HT1080 (cell line): ENCODE measurements at regions not wholly inside any gene's neighbourhood (a gene's known extent, or its start where the extent isn't known, plus 50 kb on each side); places are given as distances from the start of the nearest gene placed in this dataset.

Experiments used
- DNase-seq: peaks from one replicate; pipeline ENCODE4 v3.0.0-alpha.2; 2015; ENCODE audit warnings: low read depth

GRCh38 chr4:152029631-152030030 lies 268.8 kb upstream of the GATB start:
- DNase-seq, result no peak

DNA sequence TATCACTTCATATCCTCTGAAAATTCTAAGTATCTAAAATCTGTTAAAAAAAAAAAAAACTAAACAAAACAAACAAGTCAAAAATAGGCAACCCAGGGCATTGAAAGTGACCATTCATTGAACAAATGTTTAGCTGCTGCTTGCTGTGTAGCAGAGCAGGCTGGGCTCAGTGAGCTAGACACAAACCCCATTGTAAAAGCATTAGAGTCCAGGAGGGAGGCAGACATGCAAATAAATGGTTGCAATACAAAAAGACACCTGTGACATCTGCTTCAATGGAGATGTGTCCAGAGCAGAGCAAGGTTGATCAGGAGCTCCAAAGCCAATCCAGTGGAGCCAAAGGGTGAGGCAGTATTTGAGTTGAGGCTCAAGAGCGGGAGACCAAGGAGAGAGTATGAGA lies 267.3 kb upstream of the GATB start:
- DNase-seq, result no peak

DNA sequence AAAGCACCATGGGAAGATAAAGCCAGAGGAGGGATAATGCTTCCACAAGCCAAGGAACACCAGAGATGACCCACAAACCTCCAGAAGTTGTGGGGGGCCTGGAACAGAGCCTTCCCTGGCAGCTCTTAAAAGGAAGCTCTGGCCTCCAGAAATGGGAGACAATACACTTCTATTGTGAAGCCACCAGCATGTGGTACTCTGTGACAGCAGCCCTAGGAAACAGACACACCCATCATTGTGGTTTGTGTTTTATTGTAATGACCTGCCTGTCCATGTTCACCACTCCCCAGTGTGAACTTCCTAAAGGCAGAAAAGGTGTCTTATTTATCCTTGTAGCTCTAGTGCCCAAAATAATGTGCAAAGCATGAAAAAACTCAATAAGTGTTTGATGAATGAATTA lies 264.1 kb upstream of the GATB start:
- no peak for DNase-seq

GRCh38 chr4:152023674-152024073 lies 262.9 kb upstream of the GATB start:
- DNase-seq, result no peak

DNA sequence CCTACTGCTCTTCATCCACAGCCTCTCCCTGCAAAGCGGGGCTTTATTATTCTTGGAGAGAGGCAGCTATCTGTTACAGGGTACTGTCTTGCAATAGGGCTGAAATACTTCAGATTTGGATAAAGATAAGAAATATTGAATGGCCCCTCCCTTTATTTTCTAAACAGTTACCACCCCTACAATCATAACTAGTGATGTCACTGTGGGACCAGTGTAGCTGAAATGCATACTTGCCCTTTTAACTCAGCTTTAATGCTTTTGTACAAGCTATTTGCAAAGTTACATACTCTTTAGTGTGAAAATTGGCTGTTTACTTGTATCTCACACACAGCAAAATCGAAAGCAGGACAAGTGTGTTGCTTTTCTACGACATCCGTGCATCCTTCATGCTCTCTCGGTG lies 261.7 kb upstream of the GATB start:
- no peak for DNase-seq

GRCh38 chr4:152021788-152022438 lies 261.1 kb upstream of the GATB start:
- no peak for DNase-seq

- no peak for DNase-seq
These were observed 259.3 kb upstream of the GATB start for GRCh38 chr4:152020073-152020472.

DNA sequence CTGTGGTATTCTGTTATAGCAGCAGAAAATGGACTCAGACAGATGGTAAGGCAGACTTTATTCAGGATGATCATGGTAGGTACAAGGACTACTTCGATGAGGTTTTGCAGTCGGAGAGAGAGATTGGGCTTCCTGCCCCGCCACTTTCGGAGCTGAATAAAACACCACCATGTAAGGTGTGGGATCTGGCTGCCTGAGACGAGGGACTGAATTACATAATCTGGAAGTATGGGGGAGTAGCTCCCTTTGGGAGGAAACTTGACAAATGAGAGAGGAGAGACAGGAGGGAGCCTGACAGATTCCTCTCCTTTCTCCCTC lies 255.5 kb upstream of the GATB start:
- no peak for DNase-seq

DNA sequence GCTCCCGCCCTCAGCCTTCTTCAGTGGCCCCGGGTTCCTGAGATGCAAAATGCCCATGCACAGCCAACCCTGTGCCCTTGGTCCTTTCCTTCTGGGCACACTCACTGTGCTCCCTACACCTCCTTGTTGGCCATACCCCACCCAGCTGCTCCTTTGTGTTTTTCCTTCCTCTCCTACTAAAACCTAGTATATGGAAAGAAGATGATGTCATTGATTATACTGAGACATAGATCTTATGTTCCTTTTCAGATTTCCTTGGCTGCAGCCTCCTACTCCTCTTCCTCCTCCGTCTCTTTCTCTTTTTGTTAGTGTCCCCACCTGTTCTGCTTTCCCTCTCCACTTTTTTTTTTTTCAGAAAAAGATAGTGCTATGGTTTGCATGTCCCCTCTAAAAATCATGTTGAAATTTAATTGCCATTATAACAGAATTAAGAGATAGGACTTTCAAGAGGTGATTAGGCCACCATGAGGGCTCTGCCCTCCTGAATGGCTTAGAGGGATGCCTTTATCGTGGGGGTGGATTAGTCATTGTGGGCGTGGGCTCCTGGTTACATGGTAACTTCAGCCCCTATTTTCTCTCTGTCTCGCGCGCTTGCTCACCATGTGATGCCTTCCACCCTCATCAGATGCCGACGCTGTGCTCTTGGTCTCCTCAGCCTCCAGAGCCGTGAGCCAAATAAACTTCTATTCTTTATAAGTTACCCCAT lies 254.9 kb upstream of the GATB start:
- DNase-seq, result no peak

DNA sequence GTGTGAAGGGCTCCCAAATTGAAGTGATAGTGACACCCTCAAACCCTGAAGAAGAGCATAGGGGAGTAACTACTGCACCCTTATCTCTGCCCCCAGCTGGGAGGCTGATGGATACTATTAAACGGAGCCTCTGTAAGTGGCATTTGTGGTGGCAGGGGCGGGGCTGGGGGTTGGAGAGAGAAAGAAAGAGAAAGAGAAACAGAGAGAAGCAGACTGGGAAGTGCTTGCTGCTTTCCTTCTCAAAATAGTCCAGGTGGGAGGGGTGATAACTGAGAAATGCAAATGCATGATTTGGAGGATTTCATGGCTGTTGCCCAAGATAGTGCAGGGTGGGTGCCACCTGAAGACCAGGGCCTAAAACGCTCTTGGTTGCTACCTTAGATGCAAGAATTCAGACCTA lies 253.5 kb upstream of the GATB start:
- DNase-seq, result no peak

DNA sequence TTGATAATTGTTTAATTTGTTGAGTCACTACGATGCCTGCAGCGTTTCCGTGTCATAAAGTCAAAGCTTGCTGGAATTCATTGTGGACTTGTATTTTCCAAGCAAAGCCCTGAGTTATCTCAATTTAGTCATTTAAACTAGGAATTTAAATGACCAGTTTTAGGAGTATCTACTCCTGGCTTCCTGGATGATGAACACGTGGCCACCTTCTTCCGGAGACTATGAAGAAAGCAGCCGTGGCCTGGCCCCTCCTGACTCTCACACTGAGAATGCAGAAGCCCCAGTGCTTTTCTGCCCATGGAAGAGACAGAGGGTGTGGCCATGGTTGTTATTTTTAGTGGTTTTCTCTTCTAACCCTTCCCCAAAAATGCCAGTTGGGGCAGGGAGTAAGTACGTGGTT lies 250.7 kb upstream of the GATB start:
- DNase-seq, result no peak

DNA sequence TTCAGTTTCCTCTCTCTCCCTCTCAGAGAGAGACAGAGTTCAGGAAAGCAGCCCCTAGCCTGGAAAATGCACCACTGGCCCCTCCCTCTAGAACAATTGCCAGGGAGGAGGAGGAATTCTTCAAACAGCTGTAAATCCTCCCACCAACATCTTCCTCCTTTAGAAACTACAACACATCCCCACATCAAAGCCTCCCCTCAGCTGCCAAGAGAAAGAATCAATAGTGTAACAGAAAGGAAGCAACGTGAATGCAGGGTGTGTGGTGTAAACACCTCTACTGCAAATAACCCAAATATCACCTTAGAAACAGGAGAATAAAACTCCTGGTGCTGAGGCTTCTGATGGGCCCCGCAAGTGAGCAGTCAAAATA lies 249.9 kb upstream of the GATB start:
- no peak for DNase-seq

DNA sequence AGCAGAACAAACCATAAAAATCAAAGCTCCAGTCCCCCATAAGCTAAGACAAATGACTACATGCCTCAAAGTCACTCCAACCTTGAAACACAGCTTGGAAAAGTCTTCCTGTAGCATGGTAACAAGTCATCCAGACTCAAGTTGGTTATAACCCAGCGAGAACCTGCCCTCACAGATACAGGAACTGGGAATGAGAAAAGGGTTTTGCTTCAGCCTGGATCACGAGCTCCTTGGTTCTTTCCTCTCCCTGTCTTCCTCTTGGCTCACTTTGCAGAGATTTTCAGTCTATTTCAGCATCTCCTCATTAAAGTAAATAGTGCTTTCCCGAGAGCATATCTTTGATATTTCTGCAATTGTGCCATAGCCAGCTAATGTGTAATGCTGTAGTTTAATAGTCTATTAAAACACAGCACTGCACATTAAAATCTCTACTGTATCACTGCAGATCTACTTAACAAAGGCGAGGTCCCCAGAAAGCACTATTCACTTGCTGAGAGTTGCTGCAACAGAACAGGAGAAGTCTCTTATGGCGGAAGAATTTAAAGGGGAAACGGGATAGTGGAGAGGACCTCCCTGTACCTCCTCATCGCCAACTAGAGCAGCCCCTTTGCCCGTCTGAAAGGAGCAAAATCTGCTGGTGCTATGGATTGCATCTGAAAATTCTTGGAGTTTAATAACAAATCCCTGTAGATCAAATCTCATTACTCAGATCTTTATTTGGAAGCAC lies 249.3 kb upstream of the GATB start:
- no peak for DNase-seq

- no peak for DNase-seq
These were observed 248.3 kb upstream of the GATB start for GRCh38 chr4:152009031-152009670.

DNA sequence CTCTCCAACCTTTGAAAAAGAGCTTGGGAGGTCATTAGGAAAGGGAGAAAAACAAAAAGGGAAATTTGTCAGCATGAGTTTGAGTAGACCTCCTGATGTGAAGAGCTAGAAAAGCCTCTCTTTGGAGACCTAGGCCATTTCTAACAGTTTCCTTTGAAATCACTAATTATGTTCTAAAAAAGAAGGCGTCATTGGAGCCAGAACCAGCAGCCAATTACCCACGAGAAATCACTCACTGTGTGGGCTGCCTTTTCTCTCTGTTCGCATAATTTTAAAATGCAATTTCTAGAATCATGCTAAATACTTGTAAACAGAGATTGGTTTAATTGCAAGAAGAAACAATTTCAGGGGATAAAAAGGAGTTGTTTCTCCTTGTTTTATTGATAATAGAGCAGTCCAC lies 246.3 kb upstream of the GATB start:
- DNase-seq, result no peak

DNA sequence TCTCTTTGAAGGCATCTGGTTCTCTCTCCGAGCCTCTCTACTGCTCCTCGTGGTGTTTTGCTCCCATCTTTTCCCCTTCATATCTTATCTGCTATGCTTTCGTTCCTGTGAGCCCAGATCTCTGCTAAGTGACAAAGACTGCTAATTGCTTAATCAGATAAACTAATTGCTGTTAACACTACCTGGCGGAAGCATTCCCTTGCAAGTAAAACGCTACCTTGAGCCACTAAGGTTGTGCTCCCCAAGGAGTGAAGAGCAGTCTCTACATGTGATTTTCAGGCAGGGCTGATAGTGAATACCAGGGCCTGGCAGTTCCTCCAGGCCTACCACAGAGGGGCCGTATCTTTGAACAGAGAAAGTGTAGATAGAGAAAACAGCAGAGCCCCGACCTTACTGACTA lies 244.0 kb upstream of the GATB start:
- DNase-seq, result no peak

DNA sequence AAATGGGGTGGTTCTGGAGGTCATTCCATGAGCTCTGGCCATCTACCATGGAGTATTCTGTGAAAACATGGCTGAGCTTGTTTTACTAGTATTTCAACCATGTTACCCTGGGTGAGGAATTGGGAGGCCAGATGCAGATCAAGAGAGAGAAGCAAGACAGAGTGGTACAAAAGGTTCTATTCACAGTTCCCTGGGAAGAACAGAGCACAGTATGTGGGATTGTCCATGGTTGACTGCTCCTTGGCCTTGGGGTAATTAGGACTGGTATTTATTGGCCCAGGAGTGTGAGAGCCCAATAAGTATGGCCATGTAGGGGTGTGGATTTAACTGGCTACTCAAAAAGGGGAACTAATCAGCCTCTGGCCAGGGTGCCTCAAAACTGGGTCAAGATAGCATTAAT lies 239.7 kb upstream of the GATB start:
- no peak for DNase-seq

DNA sequence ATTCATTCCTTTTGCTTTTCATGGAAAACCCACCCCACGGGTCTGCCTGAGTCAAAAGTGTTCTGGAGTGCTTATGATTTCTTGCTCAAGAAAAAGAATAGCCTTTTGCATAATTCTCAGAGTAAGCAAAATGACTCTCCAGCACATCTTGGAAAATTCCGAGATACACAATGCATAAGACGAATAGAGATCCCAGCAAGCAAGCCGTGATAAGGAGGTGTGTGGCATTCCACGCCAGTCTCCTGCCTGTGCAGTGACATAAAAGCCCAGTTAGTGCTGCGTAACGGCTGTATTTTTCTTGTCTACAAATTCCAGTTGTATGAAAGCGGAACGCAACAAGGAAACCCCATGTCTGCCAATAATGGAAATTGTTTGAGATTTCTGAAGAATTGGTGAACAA lies 237.9 kb upstream of the GATB start:
- DNase-seq, result no peak

- peak; percentile 64 for DNase-seq
These were observed 236.7 kb upstream of the GATB start for GRCh38 chr4:151997461-151997860.

GRCh38 chr4:151994429-151994828 lies 233.6 kb upstream of the GATB start:
- DNase-seq, result no peak

DNA sequence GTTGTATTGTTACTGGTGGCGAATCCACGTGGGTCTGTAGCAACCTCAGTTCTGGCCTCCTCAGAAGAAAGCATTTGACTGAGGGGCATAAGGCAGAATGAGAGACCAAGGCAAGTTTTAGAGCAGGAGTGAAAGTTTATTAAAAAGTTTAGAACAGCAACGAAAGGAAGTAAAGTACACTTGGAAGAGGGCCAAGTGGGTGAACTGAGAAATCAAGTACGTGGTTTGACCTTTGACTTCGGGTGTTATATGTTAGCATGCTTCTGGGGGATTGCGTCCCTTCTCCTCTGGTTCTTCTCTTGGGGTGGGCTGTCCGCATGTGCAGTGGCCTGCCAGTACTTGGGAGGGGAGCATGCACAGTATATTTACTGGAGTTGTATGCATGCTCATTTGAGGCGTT lies 232.7 kb upstream of the GATB start:
- no peak for DNase-seq

GRCh38 chr4:151992332-151993154 lies 231.7 kb upstream of the GATB start:
- DNase-seq, result no peak
